HG03039 (cell line): ENCODE measurements at regions not wholly inside any gene's neighbourhood (a gene's known extent, or its start where the extent isn't known, plus 50 kb on each side); places are given as distances from the start of the nearest gene placed in this dataset.
"Not testable (repeated sequence)": the region's sequence is repeated elsewhere in the genome, so short reads cannot be mapped to it uniquely, and the experiment has no call there.

ENCODE experiments used
- ATAC-seq: cut with Tn5 transposase; IDR thresholded peaks from one replicate; pipeline ENCODE4 v1.9.1; 2021; ENCODE audit warnings: mild to moderate bottlenecking, moderate library complexity; ENCODE audit not compliant: unreplicated experiment

- no peak for ATAC-seq
These were observed 90.1 kb upstream of the GOT2 start for GRCh38 chr16:58824201-58824600.

GRCh38 chr16:58821886-58822285 is 87.8 kb upstream of the GOT2 start:
- ATAC-seq = no peak

GRCh38 chr16:58820411-58820810 is 86.3 kb upstream of the GOT2 start:
- no peak for ATAC-seq

- no peak for ATAC-seq
These were observed 81.2 kb upstream of the GOT2 start for GRCh38 chr16:58815181-58815888.

- peak; percentile 67 for ATAC-seq
These were observed 80.3 kb upstream of the GOT2 start for GRCh38 chr16:58814348-58814801.

- no peak for ATAC-seq
These were observed 75.1 kb upstream of the GOT2 start for GRCh38 chr16:58809213-58809612.

- no peak for ATAC-seq
These were observed 73.2 kb upstream of the GOT2 start for GRCh38 chr16:58807276-58807675.

GRCh38 chr16:58801838-58802237 is 67.7 kb upstream of the GOT2 start:
- ATAC-seq = no peak

- no peak for ATAC-seq
These were observed 63.2 kb upstream of the GOT2 start for GRCh38 chr16:58797137-58797801.

- ATAC-seq = no peak
These were observed 59.2 kb upstream of the GOT2 start for GRCh38 chr16:58793366-58793765.

GRCh38 chr16:58792188-58792587 is 58.1 kb upstream of the GOT2 start:
- ATAC-seq = no peak

GRCh38 chr16:58790816-58791557 is 56.9 kb upstream of the GOT2 start:
- not testable (repeated sequence) for ATAC-seq

GRCh38 chr16:58789351-58789750 is 55.2 kb upstream of the GOT2 start:
- ATAC-seq = no peak
